Dendritic cell treated with granulocyte-macrophage colony-stimulating factor and Interleukin-4, amounts not matched to agents 40 ng/mL and 50 ng/mL, for 4 days (primary cell): ENCODE measurements at regions not wholly inside any gene's neighbourhood (a gene's known extent, or its start where the extent isn't known, plus 50 kb on each side); places are given as distances from the start of the nearest gene placed in this dataset.

Experiments
- H3K27ac Mint-ChIP-seq: one replicate; pipeline ENCODE4 v1.8.0; 2022; ENCODE audit warnings: mild to moderate bottlenecking, mixed read lengths
- H3K27me3 Mint-ChIP-seq: one replicate; pipeline ENCODE4 v1.8.0; 2022; ENCODE audit warnings: mild to moderate bottlenecking, mixed read lengths
- H3K36me3 Mint-ChIP-seq: one replicate; pipeline ENCODE4 v1.8.0; 2022; ENCODE audit warnings: low read depth, mixed read lengths
- H3K4me1 Mint-ChIP-seq: one replicate; pipeline ENCODE4 v1.8.0; 2022; ENCODE audit warnings: low read depth, mixed read lengths
- H3K4me3 Mint-ChIP-seq: one replicate; pipeline ENCODE4 v1.8.0; 2022; ENCODE audit warnings: mild to moderate bottlenecking, moderate library complexity, mixed read lengths
- H3K9me3 Mint-ChIP-seq: one replicate; pipeline ENCODE4 v1.8.0; 2022; ENCODE audit warnings: mixed read lengths
- intact Hi-C: fragments of 100-400 bp; cut with micrococcal nuclease; formaldehyde crosslinking; loops from one replicate; pipeline ENCODE4 v1.15.0; 2022

DNA sequence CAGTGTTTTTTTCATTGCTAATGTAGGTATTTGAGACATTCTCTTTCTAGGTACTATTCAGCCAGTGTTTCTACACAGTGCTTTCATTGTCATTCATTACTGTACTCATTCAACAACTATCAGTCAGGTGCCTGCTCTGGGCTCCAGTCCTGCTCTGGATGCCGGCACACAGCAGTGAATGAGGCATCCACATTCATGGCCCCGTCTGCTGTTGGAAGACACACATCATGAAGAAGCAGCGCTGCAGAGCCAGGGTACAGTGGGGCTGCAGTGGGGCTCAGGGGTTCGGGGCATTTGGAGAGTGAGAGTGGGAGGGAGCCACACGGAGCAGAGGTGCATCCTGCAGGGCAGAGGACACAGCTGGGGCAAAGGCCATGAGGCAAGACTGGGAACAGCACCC is 737.2 kb upstream of the RAB6C start:
- Mint-ChIP-seq H3K4me3 (no peak overlapping the region), H3K9me3 (no peaks in the 10 kb centered on the region), H3K4me1 (no peaks in the 10 kb centered on the region), H3K27ac (no peak overlapping the region), H3K27me3 (no peaks in the 10 kb centered on the region), H3K36me3 (no peaks in the 10 kb centered on the region)
- intact Hi-C loops = no loop called here

DNA sequence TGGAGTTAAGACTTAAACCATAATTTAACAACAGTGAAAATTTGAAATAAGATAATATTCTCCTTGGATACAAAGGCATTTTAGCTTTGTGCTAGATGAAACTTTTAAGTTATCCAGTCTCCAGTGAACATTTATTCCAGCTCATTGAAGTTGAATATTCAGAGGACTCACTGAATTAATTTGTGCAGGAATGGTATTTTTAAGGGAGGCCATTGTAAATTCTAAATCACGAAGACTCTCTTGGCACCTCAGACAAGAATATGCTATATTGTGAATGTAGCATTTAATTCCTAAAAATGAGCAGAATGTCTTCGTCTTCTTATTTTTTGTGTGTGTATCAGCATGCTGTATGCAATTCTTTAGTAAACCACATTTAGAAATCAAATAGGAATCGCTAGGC is 731.7 kb upstream of the RAB6C start:
- Mint-ChIP-seq H3K27me3 (no peaks in the 10 kb centered on the region), H3K4me1 (no peaks in the 10 kb centered on the region), H3K9me3 (no peaks in the 10 kb centered on the region), H3K4me3 (no peak overlapping the region), H3K27ac (no peak overlapping the region), H3K36me3 (no peaks in the 10 kb centered on the region)
- intact Hi-C loops = no loop called here

- H3K4me1 Mint-ChIP-seq = no peaks in the 10 kb centered on the region
- no peaks in the 10 kb centered on the region for H3K9me3 Mint-ChIP-seq
- H3K36me3 Mint-ChIP-seq = no peaks in the 10 kb centered on the region
- no peaks in the 10 kb centered on the region for H3K27me3 Mint-ChIP-seq
- H3K4me3 Mint-ChIP-seq = no peak overlapping the region
- intact Hi-C loops = no loop called here
- H3K27ac Mint-ChIP-seq = no peak overlapping the region
These were observed 731.3 kb upstream of the RAB6C start for GRCh38 chr2:129248198-129248597.

DNA sequence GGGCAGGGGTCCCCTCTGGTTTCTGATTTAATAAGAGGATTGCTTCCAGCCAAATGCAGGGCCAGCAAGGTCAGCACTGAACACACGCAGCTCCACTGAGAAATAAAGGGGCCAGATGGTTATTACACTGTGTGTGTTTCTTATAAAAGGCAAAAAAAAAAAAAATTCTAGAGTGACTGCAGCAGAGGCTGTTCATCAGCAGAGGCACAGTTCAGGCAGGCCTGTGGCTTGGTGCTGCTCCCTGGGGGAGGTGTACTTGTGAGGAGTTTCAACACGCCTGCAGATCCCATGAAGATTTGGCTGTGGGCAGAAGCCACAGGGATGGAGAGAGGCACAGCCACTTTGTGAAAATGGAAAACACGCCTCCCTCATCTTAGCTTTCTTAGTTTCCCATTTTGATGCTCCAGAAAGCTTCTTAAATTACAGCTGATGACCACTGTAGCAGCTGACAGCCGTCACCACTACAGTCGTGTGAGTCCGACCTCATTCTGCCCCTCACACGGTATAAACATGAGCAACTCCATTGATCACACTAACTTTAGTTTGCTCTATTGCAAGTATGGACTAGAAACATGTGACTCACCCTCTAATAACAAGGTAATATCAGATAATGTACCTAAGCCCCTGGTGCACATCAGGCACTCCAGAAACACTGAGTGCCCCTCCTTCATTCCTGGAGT is 726.5 kb upstream of the RAB6C start:
- H3K27me3 Mint-ChIP-seq = no peaks in the 10 kb centered on the region
- no peak overlapping the region for H3K4me3 Mint-ChIP-seq
- intact Hi-C loops = no loop called here
- H3K9me3 Mint-ChIP-seq = peaks cover 17% of the 10 kb centered on the region
- no peaks in the 10 kb centered on the region for H3K36me3 Mint-ChIP-seq
- no peak overlapping the region for H3K27ac Mint-ChIP-seq
- H3K4me1 Mint-ChIP-seq = no peaks in the 10 kb centered on the region

- H3K27ac Mint-ChIP-seq = no peak overlapping the region
- H3K9me3 Mint-ChIP-seq = peaks cover 23% of the 10 kb centered on the region
- H3K27me3 Mint-ChIP-seq = no peaks in the 10 kb centered on the region
- H3K36me3 Mint-ChIP-seq = no peaks in the 10 kb centered on the region
- intact Hi-C loops = no loop called here
- no peaks in the 10 kb centered on the region for H3K4me1 Mint-ChIP-seq
- no peak overlapping the region for H3K4me3 Mint-ChIP-seq
These were observed 726.0 kb upstream of the RAB6C start for GRCh38 chr2:129253461-129253812.

GRCh38 chr2:129254718-129255117 is 724.7 kb upstream of the RAB6C start:
- no peak overlapping the region for H3K27ac Mint-ChIP-seq
- intact Hi-C loops = no loop called here
- peaks cover 34% of the 10 kb centered on the region for H3K9me3 Mint-ChIP-seq
- H3K27me3 Mint-ChIP-seq = no peaks in the 10 kb centered on the region
- no peak overlapping the region for H3K4me3 Mint-ChIP-seq
- no peaks in the 10 kb centered on the region for H3K36me3 Mint-ChIP-seq
- H3K4me1 Mint-ChIP-seq = no peaks in the 10 kb centered on the region

DNA sequence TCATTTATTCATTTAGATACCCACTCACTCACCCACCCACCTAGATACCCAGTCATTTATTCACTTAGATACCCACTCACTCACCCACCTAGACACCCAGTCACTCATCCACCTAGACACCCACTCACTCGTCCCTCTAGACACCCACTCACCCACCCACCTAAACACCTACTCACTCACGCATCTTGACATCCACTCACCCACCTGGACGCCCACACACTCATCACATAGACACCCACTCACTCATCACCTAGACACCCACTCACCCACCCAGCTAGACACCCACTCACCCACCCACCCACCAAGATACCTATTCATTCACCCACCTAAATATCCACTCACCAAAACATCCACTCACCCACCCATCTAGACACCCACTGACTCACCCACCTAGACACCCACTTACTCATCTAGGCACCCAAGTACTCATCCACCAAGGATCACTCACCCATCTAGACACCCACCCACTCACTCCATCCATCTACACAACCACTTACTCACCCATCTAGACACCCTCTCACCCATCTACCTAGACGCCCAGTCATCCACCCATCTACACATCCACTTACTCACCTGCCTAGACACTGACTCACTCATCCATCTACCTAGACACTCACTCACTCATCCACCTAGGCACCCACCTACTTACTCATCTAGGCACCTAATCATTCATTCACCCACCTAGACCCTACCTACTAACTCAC is 723.7 kb upstream of the RAB6C start:
- intact Hi-C loops = no loop called here
- Mint-ChIP-seq H3K9me3 (peaks cover 34% of the 10 kb centered on the region), H3K4me1 (no peaks in the 10 kb centered on the region), H3K4me3 (no peak overlapping the region), H3K27ac (no peak overlapping the region), H3K36me3 (no peaks in the 10 kb centered on the region), H3K27me3 (no peaks in the 10 kb centered on the region)

GRCh38 chr2:129256642-129257041 is 722.8 kb upstream of the RAB6C start:
- no peak overlapping the region for H3K4me3 Mint-ChIP-seq
- intact Hi-C loops = no loop called here
- no peaks in the 10 kb centered on the region for H3K36me3 Mint-ChIP-seq
- H3K4me1 Mint-ChIP-seq = no peaks in the 10 kb centered on the region
- no peak overlapping the region for H3K27ac Mint-ChIP-seq
- no peaks in the 10 kb centered on the region for H3K27me3 Mint-ChIP-seq
- H3K9me3 Mint-ChIP-seq = peaks cover 34% of the 10 kb centered on the region

GRCh38 chr2:129262934-129263333 is 716.5 kb upstream of the RAB6C start:
- Mint-ChIP-seq H3K4me1 (no peaks in the 10 kb centered on the region), H3K9me3 (peaks cover 42% of the 10 kb centered on the region)

GRCh38 chr2:129263939-129264338 is 715.5 kb upstream of the RAB6C start:
- no peaks in the 10 kb centered on the region for H3K36me3 Mint-ChIP-seq
- intact Hi-C loops = no loop called here
- no peak overlapping the region for H3K4me3 Mint-ChIP-seq
- H3K27ac Mint-ChIP-seq = no peak overlapping the region
- H3K9me3 Mint-ChIP-seq = peaks cover 35% of the 10 kb centered on the region
- no peaks in the 10 kb centered on the region for H3K27me3 Mint-ChIP-seq
- H3K4me1 Mint-ChIP-seq = no peaks in the 10 kb centered on the region

More at GRCh38 chr2:129262934-129263333, 716.5 kb upstream of the RAB6C start:
- Mint-ChIP-seq H3K27me3 (no peaks in the 10 kb centered on the region), H3K36me3 (no peaks in the 10 kb centered on the region), H3K4me3 (no peak overlapping the region), H3K27ac (no peak overlapping the region)
- intact Hi-C loops = no loop called here

GRCh38 chr2:129267559-129267958 is 711.9 kb upstream of the RAB6C start:
- Mint-ChIP-seq H3K36me3 (no peaks in the 10 kb centered on the region), H3K4me3 (no peak overlapping the region), H3K27ac (no peak overlapping the region), H3K9me3 (peaks cover 28% of the 10 kb centered on the region), H3K27me3 (no peaks in the 10 kb centered on the region), H3K4me1 (no peaks in the 10 kb centered on the region)
- intact Hi-C loops = no loop called here

DNA sequence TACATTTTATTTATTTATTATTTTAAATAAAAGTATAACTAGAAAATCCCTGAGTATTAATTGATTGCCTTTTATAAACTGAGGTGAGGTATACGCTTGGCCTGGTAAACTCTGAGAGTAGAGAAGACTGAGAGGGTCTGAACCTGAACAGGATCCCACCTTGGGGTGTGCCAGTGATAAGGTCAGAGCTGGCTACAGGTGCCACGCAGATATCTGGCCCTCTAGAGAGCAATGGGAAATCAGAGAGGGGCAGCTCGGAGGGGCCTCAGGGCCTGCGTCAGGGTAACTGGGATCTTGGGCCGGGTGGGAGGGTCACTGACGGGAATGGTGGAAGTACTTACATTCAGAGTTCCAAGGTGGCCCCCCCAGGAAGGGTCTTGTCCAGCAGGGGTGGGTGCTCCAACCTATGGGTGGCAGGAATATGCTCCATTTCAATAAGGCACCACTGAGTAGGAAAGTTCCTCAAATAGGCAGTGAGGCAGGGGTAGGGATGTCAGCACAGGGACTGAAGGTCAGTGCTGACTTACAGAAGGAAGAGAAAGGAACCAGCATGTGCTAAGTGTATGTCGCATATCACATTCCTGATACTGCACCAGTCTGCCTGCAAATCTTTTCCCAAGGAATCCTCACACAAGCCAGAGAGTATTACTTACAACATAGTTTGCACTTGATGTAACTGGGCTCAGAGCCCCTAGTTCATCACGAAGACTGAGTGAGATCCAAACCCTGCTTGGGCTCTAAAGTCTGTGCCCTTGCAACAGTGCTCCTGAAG is 706.0 kb upstream of the RAB6C start:
- no peak overlapping the region for H3K27ac Mint-ChIP-seq
- H3K4me1 Mint-ChIP-seq = no peaks in the 10 kb centered on the region
- H3K27me3 Mint-ChIP-seq = peaks cover under 1% of the 10 kb centered on the region
- no peak overlapping the region for H3K4me3 Mint-ChIP-seq
- no peaks in the 10 kb centered on the region for H3K9me3 Mint-ChIP-seq
- intact Hi-C loops = no loop called here
- H3K36me3 Mint-ChIP-seq = no peaks in the 10 kb centered on the region

GRCh38 chr2:129274038-129274415 is 705.4 kb upstream of the RAB6C start:
- Mint-ChIP-seq H3K36me3 (no peaks in the 10 kb centered on the region), H3K4me1 (no peaks in the 10 kb centered on the region), H3K9me3 (no peaks in the 10 kb centered on the region), H3K4me3 (no peak overlapping the region), H3K27me3 (peaks cover 2% of the 10 kb centered on the region), H3K27ac (no peak overlapping the region)
- intact Hi-C loops = no loop called here

GRCh38 chr2:129274918-129275317 is 704.5 kb upstream of the RAB6C start:
- Mint-ChIP-seq H3K27ac (no peak overlapping the region), H3K4me3 (no peak overlapping the region)
- intact Hi-C loops = no loop called here

More at GRCh38 chr2:129274918-129275317, 704.5 kb upstream of the RAB6C start:
- H3K27me3 Mint-ChIP-seq = peaks cover 2% of the 10 kb centered on the region
- H3K9me3 Mint-ChIP-seq = no peaks in the 10 kb centered on the region
- H3K4me1 Mint-ChIP-seq = no peaks in the 10 kb centered on the region
- no peaks in the 10 kb centered on the region for H3K36me3 Mint-ChIP-seq
